ENCODE measurements at regions not wholly inside any gene's neighbourhood (a gene's known extent, or its start where the extent isn't known, plus 50 kb on each side); places are given as distances from the start of the nearest gene placed in this dataset.

GRCh38 chr6:166774292-166774691, 147.2 kb upstream of the RPS6KA2 start:
- H3K36me3 ChIP-seq (ENCODE audit: insufficient read depth, low read length) = no peaks in the 10 kb centered on the region
- no peaks in the 10 kb centered on the region for H3K4me1 ChIP-seq (ENCODE audit: insufficient read depth, low read length, poor library complexity, severe bottlenecking)
- H2AFZ ChIP-seq (ENCODE audit: low read length) = no peak overlapping the region
- intact Hi-C loops (cut with micrococcal nuclease; ENCODE audit: unreplicated experiment) = loop anchor here (10.0 kb wide), 1 partner anchor 521 kb away; the partner anchor contains the start of gene UNC93A
- no peaks in the 10 kb centered on the region for H3K9me3 ChIP-seq (ENCODE audit: low read length)
- no peak for DNase-seq (ENCODE audit: low spot score)
- H3K9me2 ChIP-seq (ENCODE audit: insufficient read depth, low read length) = no peaks in the 10 kb centered on the region
- BruUV-seq (replicated peaks) = no TSS peak
- H3K4me2 ChIP-seq (ENCODE audit: low read length) = no peak overlapping the region
- CTCF ChIA-PET (ENCODE audit: unreplicated experiment) = interaction anchor here (1.2 kb wide), 1 partner anchor 214 kb away, joined by 6 read pairs; no protein-coding TSS in a partner anchor
- POLR2A ChIA-PET = no interaction called here
- H3K4me3 ChIP-seq (ENCODE audit: low read depth, low read length, poor library complexity, severe bottlenecking) = no peak overlapping the region
- no peak for TF ChIP-seq CTCF (conservative IDR thresholded peaks at IDR 0.05; ENCODE audit: low read length)
- no peak for TF ChIP-seq EZH2phosphoT487 (IDR thresholded peaks at IDR 0.05; ENCODE audit: borderline replicate concordance, low read depth, low read length)
- H4K20me1 ChIP-seq (ENCODE audit: insufficient read depth, low read length) = no peaks in the 10 kb centered on the region
- no peaks in the 10 kb centered on the region for H3K79me2 ChIP-seq (ENCODE audit: insufficient read depth, low read depth, low read length)
- no peak overlapping the region for H3K27ac ChIP-seq (ENCODE audit: low read depth, low read length, poor library complexity, severe bottlenecking)

GRCh38 chr6:166772518-166772917, 145.5 kb upstream of the RPS6KA2 start:
- TF ChIP-seq EZH2phosphoT487 (IDR thresholded peaks at IDR 0.05; ENCODE audit: borderline replicate concordance, low read depth, low read length) = no peak
- TF ChIP-seq CTCF (conservative IDR thresholded peaks at IDR 0.05; ENCODE audit: low read length) = peak; percentile 64
- Histone ChIP-seq H3K79me2 (ENCODE audit: insufficient read depth, low read depth, low read length) (no peaks in the 10 kb centered on the region), H3K9me2 (ENCODE audit: insufficient read depth, low read length) (no peaks in the 10 kb centered on the region), H3K27ac (ENCODE audit: low read depth, low read length, poor library complexity, severe bottlenecking) (no peak overlapping the region), H4K20me1 (ENCODE audit: insufficient read depth, low read length) (no peaks in the 10 kb centered on the region; the same call in 1 of the 2 replicates), H3K4me1 (ENCODE audit: insufficient read depth, low read length, poor library complexity, severe bottlenecking) (no peaks in the 10 kb centered on the region), H3K4me3 (ENCODE audit: low read depth, low read length, poor library complexity, severe bottlenecking) (no peak overlapping the region), H3K36me3 (ENCODE audit: insufficient read depth, low read length) (no peaks in the 10 kb centered on the region), H3K9me3 (ENCODE audit: low read length) (no peaks in the 10 kb centered on the region), H3K4me2 (ENCODE audit: low read length) (no peak overlapping the region), H2AFZ (ENCODE audit: low read length) (no peak overlapping the region)
- CTCF ChIA-PET (ENCODE audit: unreplicated experiment) = interaction anchor here (0.6 kb wide), 1 partner anchor 712 kb away, joined by 3 read pairs; no protein-coding TSS in a partner anchor
- intact Hi-C loops (cut with micrococcal nuclease; ENCODE audit: unreplicated experiment) = loop anchor here (10.0 kb wide), 1 partner anchor 522 kb away; the partner anchor contains the start of gene UNC93A
- POLR2A ChIA-PET = interaction anchor here (0.6 kb wide), 1 partner anchor 379 kb away, joined by 3 read pairs; no protein-coding TSS in a partner anchor
- BruUV-seq (replicated peaks) = no TSS peak
- no peak for DNase-seq (ENCODE audit: low spot score)

GRCh38 chr6:166771701-166772100, 144.7 kb upstream of the RPS6KA2 start:
- TF ChIP-seq CTCF (conservative IDR thresholded peaks at IDR 0.05; ENCODE audit: low read length) (no peak), EZH2phosphoT487 (IDR thresholded peaks at IDR 0.05; ENCODE audit: borderline replicate concordance, low read depth, low read length) (no peak)
- POLR2A ChIA-PET = interaction anchor here (1.0 kb wide), 1 partner anchor 49 kb away, joined by 3 read pairs; no protein-coding TSS in a partner anchor
- intact Hi-C loops (cut with micrococcal nuclease; ENCODE audit: unreplicated experiment) = loop anchor here (10.0 kb wide), 1 partner anchor 523 kb away; the partner anchor contains the start of gene UNC93A

More at GRCh38 chr6:166771701-166772100, 144.7 kb upstream of the RPS6KA2 start:
- Histone ChIP-seq H3K27ac (ENCODE audit: low read depth, low read length, poor library complexity, severe bottlenecking) (no peak overlapping the region), H2AFZ (ENCODE audit: low read length) (no peak overlapping the region), H3K36me3 (ENCODE audit: insufficient read depth, low read length) (no peaks in the 10 kb centered on the region), H3K9me2 (ENCODE audit: insufficient read depth, low read length) (no peaks in the 10 kb centered on the region), H3K79me2 (ENCODE audit: insufficient read depth, low read depth, low read length) (no peaks in the 10 kb centered on the region), H4K20me1 (ENCODE audit: insufficient read depth, low read length) (no peaks in the 10 kb centered on the region; the same call in 1 of the 2 replicates), H3K9me3 (ENCODE audit: low read length) (no peaks in the 10 kb centered on the region), H3K4me3 (ENCODE audit: low read depth, low read length, poor library complexity, severe bottlenecking) (no peak overlapping the region), H3K4me2 (ENCODE audit: low read length) (no peak overlapping the region), H3K4me1 (ENCODE audit: insufficient read depth, low read length, poor library complexity, severe bottlenecking) (no peaks in the 10 kb centered on the region)
- BruUV-seq (replicated peaks) = no TSS peak
- CTCF ChIA-PET (ENCODE audit: unreplicated experiment) = no interaction called here
- no peak for DNase-seq (ENCODE audit: low spot score)
